CD14-positive monocyte (primary cell): ENCODE measurements at regions not wholly inside any gene's neighbourhood (a gene's known extent, or its start where the extent isn't known, plus 50 kb on each side); places are given as distances from the start of the nearest gene placed in this dataset.

Experiments
- DNase-seq, 3 donors: peaks; one replicate each; pipeline ENCODE4 v3.0.0-alpha.2; 2011 to 2022
- H2AFZ ChIP-seq: 2 replicates; pipeline ENCODE4 v1.6.0; 2012; ENCODE audit warnings: mild to moderate bottlenecking, low read depth, low read length, inconsistent platforms; ENCODE audit not compliant: insufficient read depth, poor library complexity, severe bottlenecking
- H3K27ac ChIP-seq, 2 donors: 1 replicate in 1 of 2; 2 replicates in 1 of 2; pipeline ENCODE4 v1.5.1; 2012 to 2013; ENCODE audit warnings: low read length in 2 of 2, control low read depth in 1 of 2, inconsistent platforms in 1 of 2, low read depth in 1 of 2, mild to moderate bottlenecking in 1 of 2
- H3K27me3 ChIP-seq, 2 donors: one replicate each; pipeline versions ENCODE4 v1.6.0 to v1.6.1; 2011 to 2013; ENCODE audit warnings: low read length in 2 of 2; ENCODE audit not compliant: control insufficient read depth in 2 of 2, insufficient read depth in 2 of 2
- H3K36me3 ChIP-seq, 2 donors: replicated peaks in 1 of 2; 1 replicate in 1 of 2; 2 replicates in 1 of 2; pipeline versions ENCODE4 v1.5.1 to v1.6.1; 2012 to 2013; ENCODE audit warnings: low read length in 2 of 2, control low read depth in 1 of 2, inconsistent platforms in 1 of 2, mild to moderate bottlenecking in 1 of 2; ENCODE audit not compliant: insufficient read depth in 2 of 2, control insufficient read depth in 1 of 2
- H3K4me1 ChIP-seq, 2 donors: 1 replicate in 1 of 2; 2 replicates in 1 of 2; pipeline versions ENCODE4 v1.5.1 to v1.6.1; 2012 to 2013; ENCODE audit warnings: low read length in 2 of 2, control low read depth in 1 of 2, inconsistent platforms in 1 of 2, mild to moderate bottlenecking in 1 of 2, moderate library complexity in 1 of 2; ENCODE audit not compliant: insufficient read depth in 2 of 2, control insufficient read depth in 1 of 2
- H3K4me2 ChIP-seq: replicated peaks from 2 replicates; pipeline ENCODE3; 2012; ENCODE audit warnings: low read length, moderate library complexity, mild to moderate bottlenecking; ENCODE audit not compliant: poor library complexity, severe bottlenecking; ENCODE audit errors: extremely low read depth
- H3K4me3 ChIP-seq, 3 experiments: fragments of 200-600 bp in 1 of 3; sonication (generic) in 1 of 3; replicated peaks in 1 of 3; 1 replicate in 2 of 3; 2 replicates in 1 of 3; pipeline ENCODE4 v1.5.1; 2011 to 2013; ENCODE audit warnings: low read length in 3 of 3, mild to moderate bottlenecking in 3 of 3, control low read depth in 2 of 3, low read depth in 2 of 3, inconsistent platforms in 1 of 3, moderate library complexity in 1 of 3
- H3K79me2 ChIP-seq: 2 replicates; pipeline ENCODE4 v1.6.0; 2012; ENCODE audit warnings: mild to moderate bottlenecking, control low read depth, inconsistent platforms, low read length, moderate library complexity; ENCODE audit not compliant: insufficient read depth
- H3K9ac ChIP-seq: 2 replicates; pipeline ENCODE4 v1.6.0; 2017; ENCODE audit warnings: low read length, mild to moderate bottlenecking; ENCODE audit not compliant: insufficient read depth, poor library complexity, severe bottlenecking
- H3K9me3 ChIP-seq, 2 donors: replicated peaks in 1 of 2; 1 replicate in 1 of 2; 2 replicates in 1 of 2; pipeline versions ENCODE4 v1.5.1 to v1.6.1; 2012 to 2013; ENCODE audit warnings: low read length in 2 of 2, control low read depth in 1 of 2; ENCODE audit not compliant: control insufficient read depth in 1 of 2, insufficient read depth in 1 of 2
- H4K20me1 ChIP-seq: 2 replicates; pipeline ENCODE4 v1.6.0; 2012; ENCODE audit warnings: mild to moderate bottlenecking, low read length, control low read depth, moderate library complexity; ENCODE audit not compliant: insufficient read depth
- H3K27ac Mint-ChIP-seq, 7 donors: one replicate each; pipeline ENCODE4 v1.8.0; 2020; ENCODE audit warnings: mild to moderate bottlenecking in 7 of 7, mixed read lengths in 7 of 7, moderate library complexity in 6 of 7, inconsistent platforms in 2 of 7
- H3K27me3 Mint-ChIP-seq, 3 donors: one replicate each; pipeline ENCODE4 v1.8.0; 2021 to 2022; ENCODE audit warnings: low read depth in 3 of 3, mild to moderate bottlenecking in 3 of 3, mixed read lengths in 3 of 3, moderate library complexity in 3 of 3, inconsistent platforms in 1 of 3
- H3K36me3 Mint-ChIP-seq, 2 donors: one replicate each; pipeline ENCODE4 v1.8.0; 2020; ENCODE audit warnings: mixed read lengths in 2 of 2, inconsistent platforms in 1 of 2, mild to moderate bottlenecking in 1 of 2
- H3K4me1 Mint-ChIP-seq: one replicate; pipeline ENCODE4 v1.8.0; 2020; ENCODE audit warnings: mild to moderate bottlenecking, mixed read lengths
- H3K4me3 Mint-ChIP-seq, 2 donors: one replicate each; pipeline ENCODE4 v1.8.0; 2020; ENCODE audit warnings: mild to moderate bottlenecking in 2 of 2, mixed read lengths in 2 of 2, moderate library complexity in 1 of 2
- H3K9me3 Mint-ChIP-seq, 7 donors: one replicate each; pipeline ENCODE4 v1.8.0; 2020 to 2022; ENCODE audit warnings: mixed read lengths in 7 of 7, mild to moderate bottlenecking in 6 of 7, moderate library complexity in 6 of 7, inconsistent platforms in 2 of 7
- WGBS: methylation state at CpG from one replicate; pipeline ENCODE4 v1.1.5; 2013; ENCODE audit warnings: missing lambda C conversion rate; ENCODE audit not compliant: insufficient coverage; 5-methylcytosine and 5-hydroxymethylcytosine counted together
- intact Hi-C, 2 donors: fragments of 100-400 bp; cut with micrococcal nuclease; formaldehyde crosslinking; loops; one replicate each; pipeline versions ENCODE4 v1.15.0 to v1.15.1; 2023
- TF ChIP-seq, protein P1 (sequence below): fragments of 200-600 bp; IDR thresholded peaks from one replicate; pipeline ENCODE4 v1.8.0; 2022; ENCODE audit warnings: antibody characterized with exemption, mild to moderate bottlenecking

DNA sequence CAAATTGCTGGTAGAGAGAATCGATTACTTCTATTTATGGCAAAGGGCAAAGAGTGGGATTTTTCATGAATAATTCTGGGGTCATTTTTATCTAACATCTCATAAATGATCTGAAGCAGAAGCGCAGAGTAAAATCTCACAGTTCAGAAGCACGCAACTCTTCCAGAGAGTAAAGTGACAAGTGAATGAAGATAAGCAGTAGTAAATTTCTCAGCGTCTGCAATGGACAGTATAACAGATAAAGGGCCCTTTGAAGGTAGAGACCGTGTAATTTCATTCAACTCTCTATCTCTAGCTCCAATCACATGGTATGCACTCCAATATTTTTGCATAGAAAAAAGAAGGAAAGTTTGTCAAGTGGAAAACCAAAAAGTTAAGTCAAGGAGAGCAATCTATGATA, 521.1 kb upstream of the NECTIN3 start:
- H3K27me3 Mint-ChIP-seq, result peaks cover 0 to 3% (median 0%) of the 10 kb centered on the region in 3 donors
- no peaks in the 10 kb centered on the region for H3K4me1 Mint-ChIP-seq
- Histone ChIP-seq H2AFZ (no peak overlapping the region), H3K9me3 (no peaks in the 10 kb centered on the region), H3K9ac (no peak overlapping the region), H3K27me3 (no peaks in the 10 kb centered on the region), H3K4me1 (no peaks in the 10 kb centered on the region), H3K4me2 (no peak overlapping the region), H3K36me3 (no peaks in the 10 kb centered on the region), H4K20me1 (no peaks in the 10 kb centered on the region), H3K27ac (no peak overlapping the region), H3K79me2 (no peaks in the 10 kb centered on the region), H3K4me3 (no peak overlapping the region)
- H3K36me3 Mint-ChIP-seq, result no peaks in the 10 kb centered on the region
- intact Hi-C loops, result no loop called here
- H3K9me3 Mint-ChIP-seq, result peaks cover 0 to 7% (median 2%) of the 10 kb centered on the region in 7 donors
- no peak overlapping the region for H3K4me3 Mint-ChIP-seq
- DNase-seq, result no peak
- H3K27ac Mint-ChIP-seq, result no peak overlapping the region
- WGBS, result no CpG with 5 or more reads among the region's 5 CpGs
- TF ChIP-seq, protein P1, sequence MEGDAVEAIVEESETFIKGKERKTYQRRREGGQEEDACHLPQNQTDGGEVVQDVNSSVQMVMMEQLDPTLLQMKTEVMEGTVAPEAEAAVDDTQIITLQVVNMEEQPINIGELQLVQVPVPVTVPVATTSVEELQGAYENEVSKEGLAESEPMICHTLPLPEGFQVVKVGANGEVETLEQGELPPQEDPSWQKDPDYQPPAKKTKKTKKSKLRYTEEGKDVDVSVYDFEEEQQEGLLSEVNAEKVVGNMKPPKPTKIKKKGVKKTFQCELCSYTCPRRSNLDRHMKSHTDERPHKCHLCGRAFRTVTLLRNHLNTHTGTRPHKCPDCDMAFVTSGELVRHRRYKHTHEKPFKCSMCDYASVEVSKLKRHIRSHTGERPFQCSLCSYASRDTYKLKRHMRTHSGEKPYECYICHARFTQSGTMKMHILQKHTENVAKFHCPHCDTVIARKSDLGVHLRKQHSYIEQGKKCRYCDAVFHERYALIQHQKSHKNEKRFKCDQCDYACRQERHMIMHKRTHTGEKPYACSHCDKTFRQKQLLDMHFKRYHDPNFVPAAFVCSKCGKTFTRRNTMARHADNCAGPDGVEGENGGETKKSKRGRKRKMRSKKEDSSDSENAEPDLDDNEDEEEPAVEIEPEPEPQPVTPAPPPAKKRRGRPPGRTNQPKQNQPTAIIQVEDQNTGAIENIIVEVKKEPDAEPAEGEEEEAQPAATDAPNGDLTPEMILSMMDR, result no peak

- no peak overlapping the region for H3K9ac ChIP-seq
- no peak overlapping the region for H3K27ac ChIP-seq
- intact Hi-C loops, result no loop called here
- TF ChIP-seq, protein P1, result no peak
- no peak overlapping the region for H3K4me2 ChIP-seq
- no peak for DNase-seq
- Mint-ChIP-seq H3K27me3 (no peaks in the 10 kb centered on the region), H3K4me3 (no peak overlapping the region), H3K4me1 (no peaks in the 10 kb centered on the region), H3K36me3 (no peaks in the 10 kb centered on the region), H3K27ac (no peak overlapping the region), H3K9me3 (peaks cover under 1 to 14% (median 7%) of the 10 kb centered on the region in 7 donors)
- WGBS, result no CpG with 5 or more reads among the region's 1 CpG
- no peaks in the 10 kb centered on the region for H3K4me1 ChIP-seq
- no peaks in the 10 kb centered on the region for H4K20me1 ChIP-seq
- no peak overlapping the region for H3K4me3 ChIP-seq
- no peaks in the 10 kb centered on the region for H3K27me3 ChIP-seq
- no peaks in the 10 kb centered on the region for H3K36me3 ChIP-seq
- peaks cover 10 to 16% of the 10 kb centered on the region in 2 donors for H3K9me3 ChIP-seq
- no peak overlapping the region for H2AFZ ChIP-seq
- no peaks in the 10 kb centered on the region for H3K79me2 ChIP-seq
Observed at GRCh38 chr3:110562621-110563020, 509.0 kb upstream of the NECTIN3 start.
